Activated CD4-positive, alpha-beta memory T cell treated with anti-CD3 and anti-CD28 coated beads, Interleukin-2, amount 10 ng/mL, durations not matched to agents 7 days and 5 days (primary cell): ENCODE measurements at regions not wholly inside any gene's neighbourhood (a gene's known extent, or its start where the extent isn't known, plus 50 kb on each side); places are given as distances from the start of the nearest gene placed in this dataset.
A peak's percentile ranks its signal among the peaks of the same experiment; 100 is the strongest.

Experiments used
- CTCF ChIA-PET: fragments of 350-600 bp; sonication (Branson Sonifier 250); formaldehyde crosslinking; loops from one replicate; lab custom pipeline; 2021; ENCODE audit warnings: antibody characterized with exemption, inconsistent platforms; lab: Charles Lee
- POLR2A ChIA-PET: fragments of 350-600 bp; sonication (Branson Sonifier 250); formaldehyde crosslinking; loops from one replicate; lab custom pipeline; 2021; ENCODE audit warnings: antibody characterized with exemption; lab: Charles Lee
- DNase-seq: peaks from one replicate; pipeline ENCODE4 v3.0.0-alpha.2; 2020
- H3K27ac Mint-ChIP-seq: one replicate; pipeline ENCODE4 v1.8.0; 2021; ENCODE audit warnings: mild to moderate bottlenecking, mixed read lengths
- H3K27me3 Mint-ChIP-seq: one replicate; pipeline ENCODE4 v1.8.0; 2021; ENCODE audit warnings: mixed read lengths
- H3K36me3 Mint-ChIP-seq: one replicate; pipeline ENCODE4 v1.8.0; 2021; ENCODE audit warnings: low read depth, mixed read lengths
- H3K4me1 Mint-ChIP-seq: one replicate; pipeline ENCODE4 v1.8.0; 2021; ENCODE audit warnings: mixed read lengths
- H3K4me3 Mint-ChIP-seq: one replicate; pipeline ENCODE4 v1.8.0; 2021; ENCODE audit warnings: mild to moderate bottlenecking, mixed read lengths
- H3K9me3 Mint-ChIP-seq: one replicate; pipeline ENCODE4 v1.8.0; 2021; ENCODE audit warnings: mixed read lengths

DNA sequence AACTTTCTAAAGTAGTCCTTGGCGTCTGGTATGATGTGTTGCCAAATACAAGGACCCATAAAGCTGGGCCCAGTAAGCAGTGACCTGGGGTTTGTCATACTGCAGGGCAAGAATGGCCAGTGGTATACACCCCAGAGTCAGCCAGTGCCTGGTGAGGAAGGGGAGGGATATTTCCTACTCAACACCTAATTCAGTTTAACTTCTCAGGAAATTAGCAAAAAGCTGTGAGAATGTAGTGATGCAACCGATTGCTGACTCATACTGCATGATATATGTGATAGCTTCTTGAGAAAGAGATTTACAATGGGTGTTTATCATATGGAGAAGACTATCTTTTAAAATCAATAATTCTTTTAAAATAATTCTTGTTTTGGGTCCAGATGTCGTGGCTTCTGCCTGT, 889.3 kb upstream of the CELF2 start:
- H3K36me3 Mint-ChIP-seq, result no peaks in the 10 kb centered on the region
- no peaks in the 10 kb centered on the region for H3K27me3 Mint-ChIP-seq
- CTCF ChIA-PET, result no interaction called here
- no peak for DNase-seq
- H3K4me3 Mint-ChIP-seq, result no peak overlapping the region
- no peaks in the 10 kb centered on the region for H3K9me3 Mint-ChIP-seq
- POLR2A ChIA-PET, result no interaction called here
- no peaks in the 10 kb centered on the region for H3K4me1 Mint-ChIP-seq
- no peak overlapping the region for H3K27ac Mint-ChIP-seq

DNA sequence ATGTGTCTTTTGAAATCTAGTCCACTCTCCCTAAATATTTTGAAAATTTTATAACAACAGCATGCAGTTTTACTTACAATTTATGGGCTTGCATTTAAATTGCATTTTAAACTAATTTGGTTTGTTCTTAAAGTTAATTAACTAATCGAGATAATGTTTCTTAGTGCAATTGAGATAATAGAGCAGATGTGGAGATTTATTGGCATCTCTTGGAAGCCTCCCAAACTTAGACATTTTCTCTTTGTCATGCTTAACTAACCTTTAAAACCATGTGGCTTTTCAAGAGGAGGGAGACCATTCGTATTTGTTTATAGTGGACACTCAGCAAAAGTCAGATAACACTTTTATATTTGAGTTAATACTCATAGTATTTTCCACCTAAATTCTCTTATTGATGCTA, 887.0 kb upstream of the CELF2 start:
- Mint-ChIP-seq H3K27me3 (no peaks in the 10 kb centered on the region), H3K4me1 (no peaks in the 10 kb centered on the region), H3K27ac (no peak overlapping the region), H3K4me3 (no peak overlapping the region), H3K36me3 (no peaks in the 10 kb centered on the region), H3K9me3 (no peaks in the 10 kb centered on the region)
- ChIA-PET POLR2A (no interaction called here), CTCF (no interaction called here)
- DNase-seq, result no peak

DNA sequence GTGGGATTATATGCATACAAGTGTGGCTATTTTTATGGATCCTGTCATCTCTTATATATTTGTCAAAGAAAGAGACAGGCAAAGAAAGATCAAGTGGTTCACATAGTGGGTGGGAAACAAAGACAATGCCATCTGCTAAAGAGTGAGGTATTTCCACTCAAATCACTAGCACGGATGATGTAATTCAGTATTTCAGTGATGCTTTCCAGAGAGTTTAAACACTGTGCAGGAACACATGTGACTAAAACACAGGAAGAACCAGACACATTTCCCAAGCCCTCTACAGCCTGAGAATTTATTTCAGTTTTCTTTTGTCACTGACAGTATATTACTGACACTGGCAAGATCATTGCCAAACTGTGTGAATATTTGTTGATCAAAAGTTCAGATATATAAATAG, 885.7 kb upstream of the CELF2 start:
- no peaks in the 10 kb centered on the region for H3K4me1 Mint-ChIP-seq
- H3K9me3 Mint-ChIP-seq, result no peaks in the 10 kb centered on the region
- H3K27ac Mint-ChIP-seq, result no peak overlapping the region
- H3K27me3 Mint-ChIP-seq, result no peaks in the 10 kb centered on the region
- DNase-seq, result no peak
- no peak overlapping the region for H3K4me3 Mint-ChIP-seq
- POLR2A ChIA-PET, result no interaction called here
- CTCF ChIA-PET, result no interaction called here
- H3K36me3 Mint-ChIP-seq, result no peaks in the 10 kb centered on the region

DNA sequence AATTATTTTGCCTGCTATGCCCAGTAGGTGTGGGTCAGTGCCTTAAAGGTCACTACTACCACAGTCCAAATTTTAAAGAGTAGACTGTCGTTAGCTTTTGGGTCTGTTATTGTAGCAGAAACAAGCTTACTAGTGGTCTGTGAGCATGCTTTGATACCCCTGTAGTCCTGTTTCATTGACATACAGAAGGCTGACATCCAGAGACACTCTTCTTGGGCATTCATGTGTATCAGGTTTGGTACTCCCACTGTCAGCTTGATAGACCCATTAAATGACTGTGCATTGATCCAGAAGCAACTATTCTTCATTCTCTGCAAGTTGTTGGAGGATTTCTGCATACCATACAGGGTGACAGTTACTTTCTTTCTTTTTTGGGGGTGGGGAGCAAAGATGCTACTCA, 884.4 kb upstream of the CELF2 start:
- Mint-ChIP-seq H3K4me1 (peaks cover 2% of the 10 kb centered on the region), H3K27me3 (no peaks in the 10 kb centered on the region), H3K4me3 (no peak overlapping the region), H3K9me3 (no peaks in the 10 kb centered on the region), H3K27ac (no peak overlapping the region), H3K36me3 (no peaks in the 10 kb centered on the region)
- ChIA-PET CTCF (interaction anchor here (0.9 kb wide), 1 partner anchor 11 kb away, joined by 3 read pairs; no protein-coding TSS in a partner anchor), POLR2A (no interaction called here)
- DNase-seq, result no peak

DNA sequence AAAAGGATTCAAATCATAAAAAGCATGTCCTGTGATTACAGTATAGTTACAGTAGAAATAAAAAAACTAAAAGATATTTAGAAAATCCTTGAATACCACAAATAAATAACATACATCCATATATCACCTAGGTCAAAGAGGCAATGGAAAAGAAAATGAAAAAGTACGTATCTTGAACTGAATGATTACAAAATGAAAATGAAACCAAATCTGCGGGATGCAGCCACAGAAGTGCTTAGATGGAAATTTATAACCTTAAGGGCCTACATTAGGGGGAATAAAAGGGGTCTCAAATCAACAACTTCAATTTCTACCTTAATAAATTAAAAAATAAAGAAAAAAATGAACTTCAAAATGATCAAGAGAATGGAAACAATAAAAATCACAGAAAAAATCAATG, 879.0 kb upstream of the CELF2 start:
- no peaks in the 10 kb centered on the region for H3K9me3 Mint-ChIP-seq
- ChIA-PET CTCF (no interaction called here), POLR2A (no interaction called here)
- no peak for DNase-seq
- no peaks in the 10 kb centered on the region for H3K36me3 Mint-ChIP-seq
- peaks cover under 1% of the 10 kb centered on the region for H3K27me3 Mint-ChIP-seq
- no peak overlapping the region for H3K27ac Mint-ChIP-seq
- peak overlapping the region; percentile 59 for H3K4me3 Mint-ChIP-seq
- H3K4me1 Mint-ChIP-seq, result peaks cover 7% of the 10 kb centered on the region

DNA sequence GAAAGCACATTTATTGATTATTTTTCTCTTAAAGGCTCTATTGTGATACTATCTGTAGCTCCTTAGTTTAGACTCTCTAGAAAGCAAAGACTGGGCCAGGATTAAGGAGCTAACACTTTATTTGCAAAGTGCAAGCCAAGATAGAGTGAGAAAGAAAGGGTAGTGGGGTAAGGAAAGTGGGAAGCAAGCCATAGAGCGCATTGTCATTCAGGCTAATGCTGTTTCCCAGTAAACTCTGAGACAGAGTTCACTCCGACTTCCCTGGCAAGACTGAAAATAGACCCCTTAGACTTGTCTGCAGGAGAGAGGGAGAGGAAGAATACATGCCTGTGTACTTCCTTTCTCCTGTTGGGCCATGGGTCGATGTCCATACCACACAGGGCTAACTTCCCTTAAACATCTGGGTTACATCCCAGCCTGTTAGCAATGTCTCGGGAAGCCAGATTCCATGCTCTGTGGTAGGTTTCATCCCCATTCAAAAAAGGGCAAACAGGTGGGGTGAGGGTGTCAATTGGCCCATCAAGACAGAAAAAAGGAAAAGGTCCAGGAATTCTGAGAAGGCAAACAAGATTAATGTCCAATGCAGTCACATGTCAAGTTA, 875.8 kb upstream of the CELF2 start:
- Mint-ChIP-seq H3K27ac (no peak overlapping the region), H3K36me3 (no peaks in the 10 kb centered on the region), H3K4me1 (peaks cover 7% of the 10 kb centered on the region), H3K4me3 (no peak overlapping the region), H3K9me3 (no peaks in the 10 kb centered on the region), H3K27me3 (peaks cover 2% of the 10 kb centered on the region)
- POLR2A ChIA-PET, result no interaction called here
- CTCF ChIA-PET, result no interaction called here
- no peak for DNase-seq

DNA sequence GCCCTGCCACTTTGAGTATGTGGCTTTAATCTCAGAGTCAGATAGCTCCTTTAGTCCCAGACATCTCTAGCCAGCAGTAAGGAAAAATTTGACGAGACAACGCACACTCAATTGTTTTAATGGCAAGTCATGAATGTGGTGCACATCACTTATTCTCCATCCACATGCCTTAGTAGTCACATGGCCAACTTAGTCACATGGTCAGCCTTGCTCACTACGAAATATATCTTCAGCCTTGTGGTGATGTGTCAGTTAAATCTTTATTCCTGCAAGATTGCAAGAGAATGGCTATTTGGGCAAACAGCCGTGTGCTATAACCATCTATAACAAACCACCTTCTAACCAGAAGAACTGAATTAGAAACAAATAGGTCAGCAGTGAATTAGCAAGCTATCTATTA, 871.1 kb upstream of the CELF2 start:
- Mint-ChIP-seq H3K27me3 (peaks cover 2% of the 10 kb centered on the region), H3K4me3 (no peak overlapping the region), H3K4me1 (no peaks in the 10 kb centered on the region), H3K27ac (no peak overlapping the region), H3K9me3 (no peaks in the 10 kb centered on the region), H3K36me3 (no peaks in the 10 kb centered on the region)
- POLR2A ChIA-PET, result no interaction called here
- CTCF ChIA-PET, result no interaction called here
- DNase-seq, result no peak

DNA sequence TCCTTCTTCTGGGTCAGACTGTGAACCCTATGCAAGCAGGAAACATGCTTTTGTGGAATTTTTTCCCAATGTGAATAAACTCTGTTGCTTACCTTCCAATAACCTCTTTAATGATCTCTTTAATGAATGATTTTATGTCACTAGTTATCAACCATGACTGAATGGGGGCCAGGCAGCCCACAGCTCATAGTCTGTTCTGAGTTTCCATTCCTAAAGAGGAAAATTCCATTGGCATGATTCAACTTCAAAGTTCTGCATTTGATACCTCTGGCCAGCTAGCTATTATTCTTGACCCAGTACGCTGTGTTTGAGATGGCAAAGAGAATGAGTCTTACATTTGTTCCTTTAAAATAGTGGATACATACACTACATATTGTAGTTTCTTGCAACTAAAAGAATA, 867.8 kb upstream of the CELF2 start:
- DNase-seq, result no peak
- H3K36me3 Mint-ChIP-seq, result no peaks in the 10 kb centered on the region
- ChIA-PET POLR2A (no interaction called here), CTCF (no interaction called here)
- H3K4me1 Mint-ChIP-seq, result no peaks in the 10 kb centered on the region
- H3K9me3 Mint-ChIP-seq, result no peaks in the 10 kb centered on the region
- no peak overlapping the region for H3K4me3 Mint-ChIP-seq
- H3K27ac Mint-ChIP-seq, result no peak overlapping the region
- no peaks in the 10 kb centered on the region for H3K27me3 Mint-ChIP-seq

DNA sequence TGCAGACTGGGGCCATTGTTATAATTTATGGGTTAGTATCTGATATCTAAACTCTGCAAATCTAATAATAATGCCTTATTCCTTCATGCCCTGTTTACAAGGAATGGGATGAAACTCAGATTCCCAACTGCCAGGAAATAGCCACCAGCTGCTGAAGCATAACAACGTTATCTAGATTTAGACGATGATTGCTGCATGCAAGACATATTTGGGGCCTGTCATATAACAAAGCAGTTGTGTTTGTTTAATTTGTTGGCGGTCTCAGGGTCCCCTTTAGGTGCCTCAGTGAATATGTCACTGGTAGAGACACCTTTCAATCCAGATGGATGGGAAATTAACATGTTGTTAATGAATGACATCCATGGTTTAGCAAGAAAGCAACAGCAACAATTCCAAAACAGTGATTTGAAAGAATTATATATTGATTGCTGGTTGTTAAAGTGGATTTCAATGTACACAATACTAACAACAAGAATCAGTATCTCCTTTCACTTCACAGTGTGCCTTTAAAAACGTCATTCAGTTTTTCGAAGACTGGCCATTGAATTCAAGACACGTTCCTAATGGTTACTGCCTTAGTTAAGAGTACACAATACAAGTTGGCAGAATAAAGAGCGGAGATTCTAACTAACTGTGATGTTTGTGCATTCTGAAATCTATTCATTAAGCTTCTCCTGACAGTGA, 860.6 kb upstream of the CELF2 start:
- CTCF ChIA-PET, result no interaction called here
- Mint-ChIP-seq H3K27ac (no peak overlapping the region), H3K36me3 (no peaks in the 10 kb centered on the region), H3K4me3 (no peak overlapping the region), H3K27me3 (no peaks in the 10 kb centered on the region), H3K9me3 (no peaks in the 10 kb centered on the region), H3K4me1 (no peaks in the 10 kb centered on the region)
- no peak for DNase-seq
- POLR2A ChIA-PET, result no interaction called here

DNA sequence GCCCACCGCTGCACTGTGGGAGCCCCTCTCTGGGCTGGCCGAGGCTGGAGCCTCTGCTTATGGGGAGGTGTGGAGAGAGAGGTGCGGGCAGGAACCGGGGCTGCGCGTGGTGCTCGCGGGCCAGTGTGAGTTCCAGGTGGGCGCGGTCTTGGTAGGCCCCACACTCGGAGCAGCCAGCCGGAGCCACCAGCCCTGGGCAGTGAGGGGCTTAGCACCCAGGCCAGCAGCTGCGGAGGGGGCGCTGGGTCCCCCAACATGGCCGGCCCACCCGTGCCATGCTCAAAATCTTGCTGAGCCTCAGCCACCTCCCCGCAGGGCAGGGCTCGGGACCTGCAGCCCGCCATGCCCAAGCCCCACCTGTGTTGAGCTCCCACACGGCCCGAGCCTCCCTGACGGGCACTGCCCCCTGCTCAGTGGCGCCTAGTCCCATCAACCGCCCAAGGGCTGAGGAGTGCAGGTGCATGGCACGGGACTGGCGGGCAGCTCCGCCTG, 856.8 kb upstream of the CELF2 start:
- Mint-ChIP-seq H3K36me3 (no peaks in the 10 kb centered on the region), H3K4me1 (no peaks in the 10 kb centered on the region), H3K27ac (no peak overlapping the region), H3K27me3 (no peaks in the 10 kb centered on the region), H3K9me3 (no peaks in the 10 kb centered on the region), H3K4me3 (no peak overlapping the region)
- POLR2A ChIA-PET, result no interaction called here
- DNase-seq, result no peak
- CTCF ChIA-PET, result no interaction called here

DNA sequence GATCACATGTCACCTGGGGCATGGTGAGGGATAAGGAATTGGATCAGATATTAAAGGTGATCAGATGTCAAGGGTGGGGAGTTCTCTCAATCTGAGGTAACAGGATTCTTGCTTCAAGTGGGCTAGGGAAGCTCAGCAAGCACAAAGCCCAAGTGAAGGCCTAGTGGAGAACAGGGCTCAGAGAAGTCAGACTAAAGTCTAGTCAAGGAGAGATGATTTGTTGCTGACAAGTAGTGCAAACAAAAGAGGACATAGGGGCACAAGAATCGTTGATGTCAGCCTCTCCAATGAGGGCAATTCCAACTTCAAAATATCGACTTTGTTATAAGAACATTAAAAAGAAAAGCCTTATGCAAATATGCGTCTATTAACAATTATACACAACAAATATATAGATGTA, 852.8 kb upstream of the CELF2 start:
- Mint-ChIP-seq H3K27ac (no peak overlapping the region), H3K9me3 (no peaks in the 10 kb centered on the region), H3K36me3 (no peaks in the 10 kb centered on the region), H3K4me1 (no peaks in the 10 kb centered on the region), H3K4me3 (no peak overlapping the region), H3K27me3 (no peaks in the 10 kb centered on the region)
- CTCF ChIA-PET, result no interaction called here
- no peak for DNase-seq
- POLR2A ChIA-PET, result no interaction called here

DNA sequence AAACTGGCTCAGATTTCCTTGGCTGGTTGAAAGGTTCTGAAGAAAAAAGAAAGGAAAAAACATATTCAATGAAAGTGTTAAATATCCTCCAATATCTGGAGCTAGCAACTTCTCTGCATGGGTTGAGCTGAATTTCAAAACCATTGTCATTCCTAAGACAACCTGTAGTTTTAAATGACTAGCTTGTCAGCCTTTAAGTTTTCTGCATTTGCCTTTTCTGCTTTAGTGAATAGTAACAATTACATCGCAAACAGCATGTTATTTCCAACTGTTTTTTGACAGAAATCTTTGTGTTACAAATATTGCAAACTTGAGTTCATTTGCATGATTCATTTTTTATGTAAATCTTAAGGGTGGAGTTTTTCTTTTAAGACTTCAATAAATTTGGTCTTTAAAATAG, 852.3 kb upstream of the CELF2 start:
- ChIA-PET CTCF (no interaction called here), POLR2A (no interaction called here)
- Mint-ChIP-seq H3K4me3 (no peak overlapping the region), H3K27ac (no peak overlapping the region), H3K36me3 (no peaks in the 10 kb centered on the region), H3K4me1 (no peaks in the 10 kb centered on the region), H3K9me3 (no peaks in the 10 kb centered on the region), H3K27me3 (no peaks in the 10 kb centered on the region)
- no peak for DNase-seq

DNA sequence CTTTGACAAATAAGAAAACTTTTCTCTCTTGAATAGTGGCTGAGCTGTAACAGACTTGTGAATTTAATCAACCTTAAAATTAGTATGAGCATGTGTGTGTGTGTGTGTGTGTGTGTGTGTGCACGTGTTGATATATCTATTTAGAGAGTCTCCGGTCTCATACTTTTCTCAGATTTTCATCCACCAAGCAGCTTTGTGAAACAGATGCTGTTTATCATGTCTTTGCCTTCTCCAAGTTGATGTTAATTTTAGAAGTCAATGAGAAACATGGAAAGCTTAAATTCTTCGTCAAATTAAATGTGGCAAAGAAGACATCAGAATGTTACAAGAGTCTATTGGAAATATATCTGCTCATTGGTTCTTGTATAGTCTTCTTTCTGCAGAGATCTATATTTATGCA, 839.2 kb upstream of the CELF2 start:
- no peaks in the 10 kb centered on the region for H3K27me3 Mint-ChIP-seq
- DNase-seq, result no peak
- H3K36me3 Mint-ChIP-seq, result no peaks in the 10 kb centered on the region
- ChIA-PET CTCF (no interaction called here), POLR2A (no interaction called here)
- H3K4me1 Mint-ChIP-seq, result no peaks in the 10 kb centered on the region
- no peaks in the 10 kb centered on the region for H3K9me3 Mint-ChIP-seq
- no peak overlapping the region for H3K4me3 Mint-ChIP-seq
- H3K27ac Mint-ChIP-seq, result no peak overlapping the region

DNA sequence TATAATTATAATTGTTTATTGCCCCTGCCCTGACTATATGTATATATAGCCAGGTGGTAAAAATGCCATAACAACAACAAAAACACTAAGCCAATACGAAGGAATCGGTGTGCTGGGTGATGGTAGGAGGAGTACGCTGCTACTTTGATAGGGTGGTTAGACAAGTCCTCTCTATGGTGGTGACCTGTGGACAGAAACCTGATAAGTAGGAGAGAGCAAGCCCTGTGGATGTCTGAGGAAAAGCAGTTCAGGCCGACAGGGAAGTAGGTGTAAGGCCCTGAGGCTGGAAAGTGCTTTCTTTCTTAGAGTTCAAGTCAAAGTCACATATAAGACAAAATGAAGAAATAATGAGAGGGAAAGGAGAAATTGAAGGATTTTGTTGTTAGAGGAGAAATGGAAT, 823.8 kb upstream of the CELF2 start:
- no peak overlapping the region for H3K4me3 Mint-ChIP-seq
- H3K36me3 Mint-ChIP-seq, result no peaks in the 10 kb centered on the region
- no peaks in the 10 kb centered on the region for H3K4me1 Mint-ChIP-seq
- ChIA-PET CTCF (no interaction called here), POLR2A (no interaction called here)
- no peaks in the 10 kb centered on the region for H3K9me3 Mint-ChIP-seq
- no peaks in the 10 kb centered on the region for H3K27me3 Mint-ChIP-seq
- H3K27ac Mint-ChIP-seq, result no peak overlapping the region
- no peak for DNase-seq
